HTR-8/SVneo (cell line): ENCODE measurements at regions not wholly inside any gene's neighbourhood (a gene's known extent, or its start where the extent isn't known, plus 50 kb on each side); places are given as distances from the start of the nearest gene placed in this dataset.
"Not testable (repeated sequence)": the region's sequence is repeated elsewhere in the genome, so short reads cannot be mapped to it uniquely, and the experiment has no call there.

ENCODE experiments used
- DNase-seq: peaks from one replicate; pipeline ENCODE4 v3.0.0; 2011; ENCODE audit warnings: low spot score, mixed read lengths; ENCODE audit not compliant: insufficient read length
- FAIRE-seq: peaks from 2 replicates; lab custom pipeline; 2011; peaks lifted over from hg19 to GRCh38; lab: Jason Lieb, UNC

- DNase-seq (no peak), FAIRE-seq (no peak)
Observed at GRCh38 chr1:34365295-34365694, 188.6 kb downstream of the C1orf94 start.

- no peak for DNase-seq
- FAIRE-seq: no peak
Observed at GRCh38 chr1:34366875-34367624, 190.3 kb downstream of the C1orf94 start.

DNA sequence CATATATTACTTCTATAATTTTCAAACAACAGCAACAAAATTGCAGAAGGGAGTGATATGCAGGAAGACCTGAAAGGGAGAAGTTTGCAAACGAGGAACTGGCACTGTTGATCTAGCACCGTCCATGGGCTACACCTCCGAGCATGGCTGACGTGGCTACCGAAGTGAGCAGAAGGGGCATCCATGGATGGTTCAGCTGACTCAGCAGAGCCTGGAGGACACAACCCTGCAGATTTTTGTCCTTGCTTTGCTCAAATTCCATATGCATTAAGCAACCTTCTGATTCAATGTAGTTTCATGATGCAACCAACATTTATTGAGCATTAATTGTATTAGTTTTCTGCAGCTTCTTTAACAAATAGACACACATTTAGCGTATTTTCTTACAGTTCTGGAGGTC, 191.2 kb downstream of the C1orf94 start:
- DNase-seq (no peak), FAIRE-seq (no peak)

- no peak for DNase-seq
- FAIRE-seq: no peak
Observed at GRCh38 chr1:34369701-34370455, 193.2 kb downstream of the C1orf94 start.

DNA sequence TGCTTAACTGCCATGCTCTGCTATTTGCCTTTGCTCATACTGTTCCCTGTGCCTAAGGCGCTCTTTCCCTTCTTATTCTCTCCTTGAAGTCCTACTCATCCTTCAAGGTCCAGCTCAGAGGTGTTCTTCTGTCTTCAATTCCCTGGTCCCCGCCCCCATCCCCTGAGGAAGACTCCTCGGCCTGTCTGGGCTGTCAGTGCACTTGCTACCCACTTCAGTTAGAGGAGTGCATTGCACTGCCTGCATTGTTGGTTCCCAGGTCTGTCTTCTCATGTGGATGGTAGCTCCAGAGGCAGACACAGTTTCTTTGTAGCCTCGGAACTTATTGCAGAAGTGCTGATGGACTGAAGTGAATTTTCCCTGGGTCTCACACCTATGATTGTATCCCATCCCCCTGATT, 194.0 kb downstream of the C1orf94 start:
- FAIRE-seq: no peak
- DNase-seq: no peak

GRCh38 chr1:34371179-34371578, 194.5 kb downstream of the C1orf94 start:
- DNase-seq, FAIRE-seq: not testable (repeated sequence)

DNA sequence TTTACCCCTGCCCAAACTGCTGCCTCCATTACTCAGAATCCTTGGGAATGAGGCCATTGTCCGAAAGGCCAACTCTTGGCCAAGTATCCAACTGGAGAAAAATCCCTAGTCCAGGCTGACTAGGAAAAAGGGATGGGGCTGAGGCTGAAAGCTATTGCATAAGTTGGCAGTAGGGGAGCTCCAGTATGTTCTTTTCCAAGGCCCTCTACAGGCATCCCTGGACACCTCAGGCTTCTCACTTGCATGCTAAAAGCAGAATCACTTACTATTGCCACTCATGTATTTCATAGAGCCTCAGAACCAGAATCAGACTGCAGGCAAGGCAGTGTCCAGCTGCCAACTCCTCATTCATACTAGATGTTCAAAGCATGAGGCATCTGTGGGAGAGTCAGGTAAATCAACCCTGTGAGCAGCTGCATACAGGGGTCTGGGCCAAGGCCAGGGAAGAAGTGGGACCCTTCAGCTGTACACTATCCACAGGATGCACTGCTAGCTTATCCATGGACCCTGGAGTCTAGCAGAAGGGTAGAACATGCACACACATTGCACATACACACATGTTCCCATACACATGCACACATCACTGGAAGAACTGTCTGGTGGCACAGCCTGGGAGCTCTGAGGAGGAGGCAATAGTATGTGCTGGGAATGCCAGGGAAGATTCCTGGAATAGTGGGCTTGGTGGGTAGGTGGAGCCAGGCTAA, 195.3 kb downstream of the C1orf94 start:
- no peak for FAIRE-seq
- no peak for DNase-seq

DNA sequence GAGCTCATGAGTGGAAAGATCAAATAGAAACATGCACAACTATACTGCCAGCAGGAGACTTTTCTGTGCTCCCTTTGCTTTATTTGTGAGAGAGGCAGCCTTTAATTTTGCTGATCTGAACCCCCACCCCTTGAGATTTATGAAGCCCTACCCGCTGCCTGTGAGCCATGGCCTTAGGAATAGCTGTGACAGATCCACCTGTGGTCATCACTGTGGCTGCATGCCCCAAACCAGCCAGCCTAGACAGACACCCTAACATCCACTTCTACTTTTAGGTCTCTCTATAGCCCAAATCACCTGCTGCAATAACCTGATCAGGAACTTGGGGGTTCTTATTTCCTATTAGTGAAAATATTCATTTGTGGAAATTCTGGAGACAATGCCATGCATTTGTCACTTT, 196.2 kb downstream of the C1orf94 start:
- no peak for FAIRE-seq

GRCh38 chr1:34373912-34374311, 197.2 kb downstream of the C1orf94 start:
- FAIRE-seq (no peak), DNase-seq (no peak)

More for the DNA sequence above, 196.2 kb downstream of the C1orf94 start:
- DNase-seq: no peak

GRCh38 chr1:34376531-34376930, 199.8 kb downstream of the C1orf94 start:
- no peak for DNase-seq
- no peak for FAIRE-seq

- FAIRE-seq (no peak), DNase-seq (no peak)
Observed at GRCh38 chr1:34378968-34379856, 202.5 kb downstream of the C1orf94 start.

DNA sequence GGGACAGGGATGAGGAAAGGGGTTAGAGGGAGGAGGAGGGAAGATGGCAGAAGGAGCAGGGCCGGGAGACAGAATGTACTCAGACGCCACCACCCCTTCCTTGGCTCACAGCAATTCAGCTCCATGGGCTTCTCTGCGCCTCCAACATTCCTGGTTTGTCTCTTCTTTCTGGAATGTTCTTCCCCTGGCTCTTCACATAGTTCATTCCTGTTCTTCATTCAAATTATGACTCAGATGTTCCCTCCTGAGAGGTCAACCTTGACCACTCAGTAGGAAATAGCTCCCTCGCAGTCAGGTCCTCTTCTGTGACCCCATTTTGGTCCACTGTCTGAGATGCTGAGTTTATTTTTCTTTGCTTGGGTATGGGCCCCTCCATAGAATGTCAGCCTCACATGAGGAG, 203.2 kb downstream of the C1orf94 start:
- DNase-seq: no peak
- no peak for FAIRE-seq

GRCh38 chr1:34380526-34381124, 203.9 kb downstream of the C1orf94 start:
- DNase-seq (no peak), FAIRE-seq (no peak)

DNA sequence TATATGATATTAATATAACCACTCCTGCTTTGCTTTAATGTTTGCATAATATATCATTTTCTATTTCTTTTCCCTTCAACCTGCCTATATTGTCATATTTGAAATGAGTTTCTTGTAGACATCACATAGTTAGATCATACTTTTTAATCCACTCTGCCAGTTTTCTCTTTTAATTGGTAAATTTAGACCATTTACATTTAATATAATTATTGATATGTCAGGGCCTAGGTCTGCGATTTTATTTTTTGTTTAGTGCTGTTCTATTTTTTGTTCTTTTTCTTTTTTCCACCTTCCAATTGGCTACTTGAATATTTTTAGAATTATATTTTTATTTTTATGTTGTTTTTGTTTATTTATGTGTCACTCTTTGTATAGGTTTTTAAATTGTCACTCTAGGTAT, 213.3 kb downstream of the C1orf94 start:
- FAIRE-seq (no peak), DNase-seq (no peak)

GRCh38 chr1:34396042-34396441, 219.3 kb downstream of the C1orf94 start:
- FAIRE-seq (no peak), DNase-seq (no peak)

- no peak for DNase-seq
- FAIRE-seq: no peak
Observed at GRCh38 chr1:34398241-34398915, 221.7 kb downstream of the C1orf94 start.

DNA sequence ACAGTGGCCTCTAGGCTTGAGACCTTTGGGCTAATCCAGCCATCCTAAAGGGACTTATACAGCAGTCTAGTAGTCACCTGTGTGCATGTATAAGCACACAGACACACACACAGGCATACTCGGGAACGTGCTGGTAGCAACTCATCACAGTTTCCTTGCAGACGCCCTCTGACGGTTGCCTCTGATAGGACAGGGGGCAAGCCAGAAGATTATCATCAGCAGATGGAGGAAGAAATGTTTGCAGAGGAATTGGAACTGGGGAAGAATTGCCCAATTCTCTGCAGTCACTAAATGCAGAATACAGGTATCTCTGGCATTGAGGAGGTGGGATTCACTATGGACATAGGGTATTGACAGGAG, 222.2 kb downstream of the C1orf94 start:
- no peak for FAIRE-seq
- no peak for DNase-seq

GRCh38 chr1:34400675-34401074, 224.0 kb downstream of the C1orf94 start:
- no peak for FAIRE-seq

GRCh38 chr1:34403156-34403555, 226.4 kb downstream of the C1orf94 start:
- no peak for DNase-seq
- no peak for FAIRE-seq

More at GRCh38 chr1:34400675-34401074, 224.0 kb downstream of the C1orf94 start:
- DNase-seq: no peak
